Upper lobe of left lung (tissue), 4 donors: ENCODE measurements at regions not wholly inside any gene's neighbourhood (a gene's known extent, or its start where the extent isn't known, plus 50 kb on each side); places are given as distances from the start of the nearest gene placed in this dataset.

Experiments
- CTCF ChIP-seq, 6 experiments: fragments of 450-650 bp in 4 of 6; fragments of 200-600 bp in 2 of 6; sonication (generic) in 2 of 6; IDR thresholded peaks; one replicate each; pipeline ENCODE4 v1.5.1; 2016 to 2019; ENCODE audit warnings: antibody characterized with exemption in 6 of 6
- EP300 ChIP-seq, 4 donors: sonication (generic); formaldehyde crosslinking; IDR thresholded peaks; one replicate each; pipeline ENCODE4 v1.5.1; 2017; ENCODE audit warnings: antibody characterized with exemption in 4 of 4, control low read depth in 2 of 4
- POLR2A ChIP-seq, 4 donors: fragments of 450-650 bp; IDR thresholded peaks; one replicate each; pipeline ENCODE4 v1.5.1; 2016 to 2017; ENCODE audit warnings: antibody characterized with exemption in 4 of 4, mild to moderate bottlenecking in 2 of 4
- POLR2AphosphoS5 ChIP-seq, 2 donors: sonication (generic); formaldehyde crosslinking; IDR thresholded peaks; one replicate each; pipeline ENCODE4 v1.5.1; 2017; ENCODE audit warnings: antibody characterized with exemption in 2 of 2

DNA sequence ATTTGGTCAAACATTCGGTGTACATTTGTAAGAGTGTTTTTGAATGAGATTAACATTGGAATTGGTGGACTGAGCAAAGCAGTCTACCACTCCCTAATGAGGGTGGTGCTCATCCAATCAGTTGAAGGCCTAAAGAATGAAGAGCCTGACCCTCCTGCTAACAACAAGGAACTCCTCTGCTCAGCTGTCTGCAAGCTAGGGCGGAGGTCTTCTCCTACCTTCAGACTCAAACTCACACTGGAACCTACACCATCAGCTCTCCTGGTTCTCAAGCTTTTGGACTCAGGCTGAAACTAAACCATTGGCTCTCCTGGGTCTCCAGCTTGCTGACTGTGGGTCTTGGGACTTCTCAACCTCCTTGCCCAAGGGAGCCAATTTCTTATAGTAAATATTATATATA lies 55.5 kb upstream of the NPAS2 start:
- TF ChIP-seq CTCF (IDR thresholded peaks at IDR 0.05): no peak
- no peak for TF ChIP-seq POLR2A (IDR thresholded peaks at IDR 0.05)
- TF ChIP-seq POLR2AphosphoS5 (IDR thresholded peaks at IDR 0.05): no peak
- TF ChIP-seq EP300 (IDR thresholded peaks at IDR 0.05): no peak
